Neural cell (in vitro differentiated cells): ENCODE measurements at regions not wholly inside any gene's neighbourhood (a gene's known extent, or its start where the extent isn't known, plus 50 kb on each side); places are given as distances from the start of the nearest gene placed in this dataset.

Experiments
- H2AFZ ChIP-seq: fragments of 200-600, 300-800 bp; sonication (generic), shearing (Covaris generic); 2 replicates; pipeline ENCODE4 v1.6.0; 2014; ENCODE audit warnings: low read depth, mild to moderate bottlenecking, antibody characterized with exemption, low read length, moderate library complexity
- H3F3A ChIP-seq: fragments of 200-600 bp; shearing (Covaris generic); 2 replicates; pipeline ENCODE4 v1.6.1; 2016; ENCODE audit warnings: mild to moderate bottlenecking, moderate library complexity, mixed read lengths, antibody characterized with exemption, low read length; ENCODE audit not compliant: insufficient read depth, poor library complexity, severe bottlenecking
- H3K27ac ChIP-seq: fragments of 200-600, 300-800 bp; sonication (generic), shearing (Covaris generic); 2 replicates; pipeline ENCODE4 v1.5.1; 2014; ENCODE audit warnings: mild to moderate bottlenecking, low read length, moderate library complexity
- H3K27me3 ChIP-seq: fragments of 300-800, 200-600 bp; sonication (generic), shearing (Covaris generic); 2 replicates; pipeline ENCODE4 v1.6.0; 2014; ENCODE audit warnings: mild to moderate bottlenecking, low read depth, low read length, moderate library complexity; ENCODE audit not compliant: insufficient read depth
- H3K36me3 ChIP-seq: fragments of 300-800, 200-600 bp; sonication (generic), shearing (Covaris generic); 2 replicates; pipeline ENCODE4 v1.5.1; 2014; ENCODE audit warnings: mild to moderate bottlenecking, antibody characterized with exemption, low read length, moderate library complexity; ENCODE audit not compliant: insufficient read depth
- H3K4me2 ChIP-seq: fragments of 300-800, 200-600 bp; sonication (generic), shearing (Covaris generic); 2 replicates; pipeline ENCODE4 v1.6.0; 2014; ENCODE audit warnings: mild to moderate bottlenecking, low read length
- H3K4me3 ChIP-seq: fragments of 300-800, 200-600 bp; sonication (generic), shearing (Covaris generic); 2 replicates; pipeline ENCODE4 v1.5.1; 2014; ENCODE audit warnings: mild to moderate bottlenecking, low read length, moderate library complexity
- H3K79me2 ChIP-seq: fragments of 200-600 bp; shearing (Covaris generic); replicated peaks from 2 replicates; pipeline ENCODE4 v1.6.0; 2014; ENCODE audit warnings: mild to moderate bottlenecking, low read length, moderate library complexity; ENCODE audit not compliant: insufficient read depth
- H3K9ac ChIP-seq: fragments of 300-800, 200-600 bp; sonication (generic), shearing (Covaris generic); 2 replicates; pipeline ENCODE4 v1.6.1; 2016; ENCODE audit warnings: mild to moderate bottlenecking, low read length, mixed read lengths
- H3K9me2 ChIP-seq: fragments of 200-600 bp; shearing (Covaris generic); 2 replicates; pipeline ENCODE4 v1.6.1; 2016; ENCODE audit warnings: mild to moderate bottlenecking, low read length, mixed read lengths; ENCODE audit not compliant: insufficient read depth
- H3K9me3 ChIP-seq: fragments of 200-600, 300-800 bp; sonication (generic), shearing (Covaris generic); 2 replicates; pipeline ENCODE4 v1.6.1; 2016; ENCODE audit warnings: mild to moderate bottlenecking, mixed run types, low read length, moderate library complexity, mixed read lengths
- H4K20me1 ChIP-seq: fragments of 200-600 bp; shearing (Covaris generic); 2 replicates; pipeline ENCODE4 v1.6.1; 2016; ENCODE audit warnings: mild to moderate bottlenecking, mixed run types; ENCODE audit not compliant: insufficient read depth
- CTCF ChIP-seq: fragments of 450-650 bp; IDR thresholded peaks from 2 replicates; pipeline ENCODE4 v1.5.1; 2014; ENCODE audit warnings: antibody characterized with exemption, mild to moderate bottlenecking, moderate library complexity; ENCODE audit not compliant: poor library complexity, severe bottlenecking
- EP300 ChIP-seq: fragments of 450-650 bp; conservative IDR thresholded peaks from 2 replicates; pipeline ENCODE4 v1.6.1; 2014; ENCODE audit warnings: antibody characterized with exemption, mild to moderate bottlenecking, moderate library complexity; ENCODE audit not compliant: poor library complexity, severe bottlenecking
- EZH2 ChIP-seq: fragments of 200-600, 300-800 bp; shearing (Covaris generic), sonication (generic); IDR thresholded peaks from 2 replicates; pipeline ENCODE4 v1.6.1; 2014; ENCODE audit warnings: antibody characterized with exemption, low read length, borderline replicate concordance, mild to moderate bottlenecking; ENCODE audit not compliant: insufficient read depth, poor library complexity, severe bottlenecking
- MXI1 ChIP-seq: fragments of 450-650 bp; conservative IDR thresholded peaks from 2 replicates; pipeline ENCODE4 v1.6.1; 2014; ENCODE audit warnings: antibody characterized with exemption, mild to moderate bottlenecking; ENCODE audit not compliant: poor library complexity, severe bottlenecking
- POLR2AphosphoS5 ChIP-seq: IDR thresholded peaks from 2 replicates; pipeline ENCODE4 v1.6.1; 2012
- RAD21 ChIP-seq: fragments of 450-650 bp; conservative IDR thresholded peaks from 2 replicates; pipeline ENCODE4 v1.6.1; 2014; ENCODE audit warnings: antibody characterized with exemption, mild to moderate bottlenecking, moderate library complexity
- REST ChIP-seq: IDR thresholded peaks from 2 replicates; pipeline ENCODE4 v1.6.1; 2012; ENCODE audit warnings: borderline replicate concordance
- SMC3 ChIP-seq: fragments of 450-650 bp; conservative IDR thresholded peaks from 2 replicates; pipeline ENCODE4 v1.6.1; 2014; ENCODE audit warnings: antibody characterized with exemption, mild to moderate bottlenecking, moderate library complexity; ENCODE audit not compliant: poor library complexity
- TAF1 ChIP-seq: IDR thresholded peaks from 2 replicates; pipeline ENCODE4 v1.6.1; 2012; ENCODE audit warnings: low read depth

- Histone ChIP-seq H3K9ac (no peak overlapping the region), H3K27ac (no peak overlapping the region), H3K79me2 (no peaks in the 10 kb centered on the region), H3K4me2 (no peak overlapping the region), H3K27me3 (no peaks in the 10 kb centered on the region), H3K9me2 (no peaks in the 10 kb centered on the region), H4K20me1 (no peaks in the 10 kb centered on the region), H3K36me3 (no peaks in the 10 kb centered on the region), H3K9me3 (no peaks in the 10 kb centered on the region), H3K4me3 (no peak overlapping the region), H3F3A (no peaks in the 10 kb centered on the region), H2AFZ (no peak overlapping the region)
- TF ChIP-seq MXI1 (no peak), CTCF (no peak), EP300 (peak; percentile 50), POLR2AphosphoS5 (peak; percentile 31), EZH2 (no peak), RAD21 (no peak), REST (peak; percentile 58)
Observed at GRCh38 chr5:120917214-120917758, 453.2 kb downstream of the PRR16 start.

GRCh38 chr5:120919017-120919416 lies 454.9 kb downstream of the PRR16 start:
- Histone ChIP-seq H3K4me3 (no peak overlapping the region), H3K4me2 (no peak overlapping the region), H3K36me3 (no peaks in the 10 kb centered on the region), H2AFZ (no peak overlapping the region), H3K79me2 (no peaks in the 10 kb centered on the region), H3K27me3 (no peaks in the 10 kb centered on the region), H3F3A (no peaks in the 10 kb centered on the region), H4K20me1 (no peaks in the 10 kb centered on the region), H3K27ac (no peak overlapping the region), H3K9ac (no peak overlapping the region), H3K9me3 (no peaks in the 10 kb centered on the region), H3K9me2 (no peaks in the 10 kb centered on the region)
- TF ChIP-seq SMC3 = no peak
- TF ChIP-seq EP300 = no peak
- no peak for TF ChIP-seq POLR2AphosphoS5
- TF ChIP-seq RAD21 = no peak
- no peak for TF ChIP-seq TAF1
- no peak for TF ChIP-seq EZH2
- no peak for TF ChIP-seq MXI1
- no peak for TF ChIP-seq CTCF
- TF ChIP-seq REST = no peak
